ENCODE measurements at regions not wholly inside any gene's neighbourhood (a gene's known extent, or its start where the extent isn't known, plus 50 kb on each side); places are given as distances from the start of the nearest gene placed in this dataset.
A peak's percentile ranks its signal among the peaks of the same experiment; 100 is the strongest.

DNA sequence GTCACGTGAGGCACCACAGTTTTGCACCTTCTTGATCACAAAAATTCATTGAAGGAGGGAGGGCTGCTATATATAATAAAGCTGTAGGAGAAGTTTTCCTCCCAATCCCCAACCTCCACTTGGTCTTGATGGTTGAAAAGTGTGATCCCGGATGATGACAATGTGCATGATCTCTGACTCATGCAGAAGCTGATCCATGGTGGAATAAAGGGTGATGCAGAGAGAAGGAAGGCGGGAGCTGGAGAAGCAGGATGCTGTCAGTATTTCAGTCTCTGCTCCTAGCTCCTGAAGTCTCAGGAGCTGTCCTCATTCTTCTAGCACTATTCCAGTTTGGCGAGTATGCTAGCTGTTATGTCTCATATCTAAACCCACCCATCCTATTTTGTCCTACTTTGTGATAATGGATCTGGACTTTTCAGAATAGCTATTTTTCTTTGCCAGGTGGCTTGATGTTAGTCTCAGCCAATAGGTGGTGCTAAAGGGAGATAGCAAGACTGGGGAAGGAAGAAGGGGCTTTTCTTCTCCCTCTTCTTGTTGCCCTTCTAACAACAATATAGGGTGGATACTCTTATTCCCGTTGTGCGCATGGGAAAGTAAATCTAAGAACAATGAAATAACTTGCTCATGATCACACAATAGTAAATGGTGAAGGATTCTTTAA, 65.6 kb upstream of the HTR2A start:
- H3K9me3 ChIP-seq (ENCODE audit: low read length): no peaks in the 10 kb centered on the region
- no peak for FAIRE-seq
- DNase-seq (ENCODE audit: low spot score): no peak
- intact Hi-C loops (cut with micrococcal nuclease; ENCODE audit: unreplicated experiment): no loop called here
- no peak overlapping the region for H3K4me3 ChIP-seq (replicated peaks in 1 of 3; ENCODE audit: insufficient read depth in 1 of 3, low read depth in 2 of 3, low read length in 3 of 3)
- no peaks in the 10 kb centered on the region for H3K27me3 ChIP-seq (ENCODE audit: control insufficient read depth in 1 of 2, insufficient read depth in 2 of 2, low read length in 2 of 2)
- no TSS peak for BruUV-seq (replicated peaks)
- H3K27ac ChIP-seq (ENCODE audit: extremely low read length, insufficient read depth, low read length): no peak overlapping the region
- no peaks in the 10 kb centered on the region for H3K79me2 ChIP-seq (ENCODE audit: insufficient read depth, low read length)
- no peak for TF ChIP-seq ZNF101 (CRISPR knock-in tag; IDR thresholded peaks at IDR 0.05; ENCODE audit: borderline replicate concordance, low read depth)
- peak; percentile 12; the same call in 1 of the 2 replicates for TF ChIP-seq STAG1 (CRISPR knock-in tag; IDR thresholded peaks at IDR 0.05)
- TF ChIP-seq CTCF (CRISPR knock-in tag; IDR thresholded peaks at IDR 0.05): peak; percentile 36
- TF ChIP-seq, protein P1, sequence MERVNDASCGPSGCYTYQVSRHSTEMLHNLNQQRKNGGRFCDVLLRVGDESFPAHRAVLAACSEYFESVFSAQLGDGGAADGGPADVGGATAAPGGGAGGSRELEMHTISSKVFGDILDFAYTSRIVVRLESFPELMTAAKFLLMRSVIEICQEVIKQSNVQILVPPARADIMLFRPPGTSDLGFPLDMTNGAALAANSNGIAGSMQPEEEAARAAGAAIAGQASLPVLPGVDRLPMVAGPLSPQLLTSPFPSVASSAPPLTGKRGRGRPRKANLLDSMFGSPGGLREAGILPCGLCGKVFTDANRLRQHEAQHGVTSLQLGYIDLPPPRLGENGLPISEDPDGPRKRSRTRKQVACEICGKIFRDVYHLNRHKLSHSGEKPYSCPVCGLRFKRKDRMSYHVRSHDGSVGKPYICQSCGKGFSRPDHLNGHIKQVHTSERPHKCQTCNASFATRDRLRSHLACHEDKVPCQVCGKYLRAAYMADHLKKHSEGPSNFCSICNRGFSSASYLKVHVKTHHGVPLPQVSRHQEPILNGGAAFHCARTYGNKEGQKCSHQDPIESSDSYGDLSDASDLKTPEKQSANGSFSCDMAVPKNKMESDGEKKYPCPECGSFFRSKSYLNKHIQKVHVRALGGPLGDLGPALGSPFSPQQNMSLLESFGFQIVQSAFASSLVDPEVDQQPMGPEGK (CRISPR knock-in tag; IDR thresholded peaks at IDR 0.05): no peak
- TF ChIP-seq RARA (CRISPR knock-in tag; IDR thresholded peaks at IDR 0.05): no peak
- no peak overlapping the region for H2AFZ ChIP-seq (ENCODE audit: low read length)
- ATAC-seq: no peak
- no peak overlapping the region for H3K9ac ChIP-seq (ENCODE audit: insufficient read depth, low read depth, low read length)
- no peaks in the 10 kb centered on the region for H3K4me1 ChIP-seq (ENCODE audit: insufficient read depth, low read length)
- 16% methylated on average over 6 of the region's 6 CpGs for whole genome bisulfite sequencing (ENCODE audit: low lambda C conversion rate)
- in situ Hi-C loops (cut with HindIII; ENCODE audit: extremely low pct_ligation_motif_present, low pct_unique_long_range_greater_than_20kb): no loop called here
- CTCF ChIA-PET (ENCODE audit: low intra/inter-chr PET ratio, low total read pairs): no interaction called here
- H3K4me2 ChIP-seq (ENCODE audit: low read depth, low read length): no peak overlapping the region
- H3K36me3 ChIP-seq (replicated peaks in 1 of 2; ENCODE audit: control insufficient read depth in 1 of 2, insufficient read depth in 2 of 2, low read length in 2 of 2): no peaks in the 10 kb centered on the region
- POLR2A ChIA-PET: no interaction called here
- no peaks in the 10 kb centered on the region for H4K20me1 ChIP-seq (ENCODE audit: insufficient read depth, low read length)

Measured in HepG2 (cell line).